HL-60 (cell line): ENCODE measurements at regions not wholly inside any gene's neighbourhood (a gene's known extent, or its start where the extent isn't known, plus 50 kb on each side); places are given as distances from the start of the nearest gene placed in this dataset.

Experiments used
- CTCF ChIP-seq: IDR thresholded peaks from one replicate; pipeline ENCODE4 v1.5.1; 2011; ENCODE audit warnings: low read length, control low read depth, inconsistent platforms; ENCODE audit not compliant: insufficient read depth
- GABPA ChIP-seq: IDR thresholded peaks from 2 replicates; pipeline ENCODE4 v1.6.1; 2012; ENCODE audit warnings: low read depth
- POLR2AphosphoS5 ChIP-seq: IDR thresholded peaks from 2 replicates; pipeline ENCODE4 v1.6.1; 2012; ENCODE audit warnings: low read depth
- REST ChIP-seq: IDR thresholded peaks from 2 replicates; pipeline ENCODE4 v1.6.1; 2012; ENCODE audit warnings: low read depth; ENCODE audit not compliant: insufficient replicate concordance

GRCh38 chr9:79300068-79300467 lies 271.7 kb upstream of the TLE4 start:
- no peak for TF ChIP-seq CTCF
- no peak for TF ChIP-seq REST
- no peak for TF ChIP-seq GABPA
- no peak for TF ChIP-seq POLR2AphosphoS5
